ENCODE measurements at regions not wholly inside any gene's neighbourhood (a gene's known extent, or its start where the extent isn't known, plus 50 kb on each side); places are given as distances from the start of the nearest gene placed in this dataset.

DNA sequence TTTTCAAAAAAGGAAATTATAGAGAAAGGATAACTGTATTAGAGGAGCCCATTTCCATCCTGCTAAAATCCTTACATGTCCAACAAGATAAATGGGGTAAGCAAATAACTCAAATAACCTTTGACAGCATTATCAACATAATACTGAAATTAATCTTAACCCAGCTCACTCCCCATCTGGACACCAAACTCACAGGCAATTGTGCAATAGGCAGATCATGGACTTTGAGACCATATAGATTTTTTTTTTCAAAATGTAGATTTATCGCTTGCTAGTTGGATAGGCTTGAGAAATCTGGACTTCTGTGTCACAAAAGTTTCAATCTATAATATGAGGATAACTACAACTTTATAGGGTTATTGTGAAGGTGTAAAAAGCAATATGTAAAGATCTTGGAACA, 134.4 kb upstream of the ASCC3 start:
- Histone ChIP-seq H3K36me3 (ENCODE audit: control insufficient read depth, insufficient read depth, low read length) (no peaks in the 10 kb centered on the region), H3K4me3 (ENCODE audit: low read depth, low read length) (no peak overlapping the region), H3K27me3 (ENCODE audit: control insufficient read depth, insufficient read depth, low read length) (no peaks in the 10 kb centered on the region)
- TF ChIP-seq, protein P1, sequence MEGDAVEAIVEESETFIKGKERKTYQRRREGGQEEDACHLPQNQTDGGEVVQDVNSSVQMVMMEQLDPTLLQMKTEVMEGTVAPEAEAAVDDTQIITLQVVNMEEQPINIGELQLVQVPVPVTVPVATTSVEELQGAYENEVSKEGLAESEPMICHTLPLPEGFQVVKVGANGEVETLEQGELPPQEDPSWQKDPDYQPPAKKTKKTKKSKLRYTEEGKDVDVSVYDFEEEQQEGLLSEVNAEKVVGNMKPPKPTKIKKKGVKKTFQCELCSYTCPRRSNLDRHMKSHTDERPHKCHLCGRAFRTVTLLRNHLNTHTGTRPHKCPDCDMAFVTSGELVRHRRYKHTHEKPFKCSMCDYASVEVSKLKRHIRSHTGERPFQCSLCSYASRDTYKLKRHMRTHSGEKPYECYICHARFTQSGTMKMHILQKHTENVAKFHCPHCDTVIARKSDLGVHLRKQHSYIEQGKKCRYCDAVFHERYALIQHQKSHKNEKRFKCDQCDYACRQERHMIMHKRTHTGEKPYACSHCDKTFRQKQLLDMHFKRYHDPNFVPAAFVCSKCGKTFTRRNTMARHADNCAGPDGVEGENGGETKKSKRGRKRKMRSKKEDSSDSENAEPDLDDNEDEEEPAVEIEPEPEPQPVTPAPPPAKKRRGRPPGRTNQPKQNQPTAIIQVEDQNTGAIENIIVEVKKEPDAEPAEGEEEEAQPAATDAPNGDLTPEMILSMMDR (IDR thresholded peaks at IDR 0.05; ENCODE audit: insufficient read depth, low read length, poor library complexity, severe bottlenecking) = no peak
- DNase-seq (ENCODE audit: low read depth) = no peak

GRCh38 chr6:101016163-101016562, 135.0 kb upstream of the ASCC3 start:
- DNase-seq (ENCODE audit: low read depth) = no peak
- H3K4me3 ChIP-seq (ENCODE audit: low read depth, low read length) = no peak overlapping the region
- H3K27me3 ChIP-seq (ENCODE audit: control insufficient read depth, insufficient read depth, low read length) = no peaks in the 10 kb centered on the region
- TF ChIP-seq, protein P1 (IDR thresholded peaks at IDR 0.05; ENCODE audit: insufficient read depth, low read length, poor library complexity, severe bottlenecking) = no peak
- no peaks in the 10 kb centered on the region for H3K36me3 ChIP-seq (ENCODE audit: control insufficient read depth, insufficient read depth, low read length)

- no peaks in the 10 kb centered on the region for H3K36me3 ChIP-seq (ENCODE audit: control insufficient read depth, insufficient read depth, low read length)
- no peak overlapping the region for H3K4me3 ChIP-seq (ENCODE audit: low read depth, low read length)
- DNase-seq (ENCODE audit: low read depth) = no peak
- no peaks in the 10 kb centered on the region for H3K27me3 ChIP-seq (ENCODE audit: control insufficient read depth, insufficient read depth, low read length)
- TF ChIP-seq, protein P1 (IDR thresholded peaks at IDR 0.05; ENCODE audit: insufficient read depth, low read length, poor library complexity, severe bottlenecking) = no peak
Measured at GRCh38 chr6:101018157-101018556, 137.0 kb upstream of the ASCC3 start.

GRCh38 chr6:101021504-101021903, 140.4 kb upstream of the ASCC3 start:
- Histone ChIP-seq H3K4me3 (ENCODE audit: low read depth, low read length) (no peak overlapping the region), H3K27me3 (ENCODE audit: control insufficient read depth, insufficient read depth, low read length) (no peaks in the 10 kb centered on the region), H3K36me3 (ENCODE audit: control insufficient read depth, insufficient read depth, low read length) (no peaks in the 10 kb centered on the region)
- TF ChIP-seq, protein P1 (IDR thresholded peaks at IDR 0.05; ENCODE audit: insufficient read depth, low read length, poor library complexity, severe bottlenecking) = no peak
- no peak for DNase-seq (ENCODE audit: low read depth)

GRCh38 chr6:101042966-101043365, 161.8 kb upstream of the ASCC3 start:
- Histone ChIP-seq H3K4me3 (ENCODE audit: low read depth, low read length) (no peak overlapping the region), H3K36me3 (ENCODE audit: control insufficient read depth, insufficient read depth, low read length) (no peaks in the 10 kb centered on the region), H3K27me3 (ENCODE audit: control insufficient read depth, insufficient read depth, low read length) (no peaks in the 10 kb centered on the region)
- DNase-seq (ENCODE audit: low read depth) = no peak
- TF ChIP-seq, protein P1 (IDR thresholded peaks at IDR 0.05; ENCODE audit: insufficient read depth, low read length, poor library complexity, severe bottlenecking) = no peak

GRCh38 chr6:101058296-101058695, 177.2 kb upstream of the ASCC3 start:
- Histone ChIP-seq H3K27me3 (ENCODE audit: control insufficient read depth, insufficient read depth, low read length) (no peaks in the 10 kb centered on the region), H3K4me3 (ENCODE audit: low read depth, low read length) (no peak overlapping the region), H3K36me3 (ENCODE audit: control insufficient read depth, insufficient read depth, low read length) (no peaks in the 10 kb centered on the region)
- DNase-seq (ENCODE audit: low read depth) = no peak
- TF ChIP-seq, protein P1 (IDR thresholded peaks at IDR 0.05; ENCODE audit: insufficient read depth, low read length, poor library complexity, severe bottlenecking) = no peak

Data from kidney epithelial cell (primary cell).